Trophoblast cell (in vitro differentiated cells and primary cell): ENCODE measurements at regions not wholly inside any gene's neighbourhood (a gene's known extent, or its start where the extent isn't known, plus 50 kb on each side); places are given as distances from the start of the nearest gene placed in this dataset.

Experiments
- DNase-seq, 2 donors: peaks; one replicate each; pipeline ENCODE4 v3.0.0-alpha.2; 2016
- H2AFZ ChIP-seq: 2 replicates; pipeline ENCODE4 v1.6.1; 2013; ENCODE audit warnings: low read length, moderate library complexity, mild to moderate bottlenecking; ENCODE audit not compliant: insufficient read depth, poor library complexity
- H2AK5ac ChIP-seq: 2 replicates; pipeline ENCODE4 v1.6.1; 2013; ENCODE audit warnings: mild to moderate bottlenecking, low read length
- H2BK120ac ChIP-seq: 2 replicates; pipeline ENCODE4 v1.6.1; 2013; ENCODE audit warnings: low read length, mild to moderate bottlenecking, moderate library complexity; ENCODE audit not compliant: insufficient read depth, poor library complexity
- H2BK12ac ChIP-seq: 2 replicates; pipeline ENCODE4 v1.6.1; 2013; ENCODE audit warnings: mild to moderate bottlenecking, low read length, moderate library complexity
- H2BK5ac ChIP-seq: 2 replicates; pipeline ENCODE4 v1.6.1; 2013; ENCODE audit warnings: low read length, low read depth, moderate library complexity, mild to moderate bottlenecking; ENCODE audit not compliant: poor library complexity
- H3K14ac ChIP-seq: 2 replicates; pipeline ENCODE4 v1.6.1; 2013; ENCODE audit warnings: mild to moderate bottlenecking, low read length
- H3K18ac ChIP-seq: 2 replicates; pipeline ENCODE4 v1.6.1; 2013; ENCODE audit warnings: mild to moderate bottlenecking, low read length
- H3K23ac ChIP-seq: 2 replicates; pipeline ENCODE4 v1.6.1; 2013; ENCODE audit warnings: low read length
- H3K27ac ChIP-seq: 2 replicates; pipeline ENCODE4 v1.5.1; 2013; ENCODE audit warnings: low read depth, mild to moderate bottlenecking, inconsistent platforms, low read length, moderate library complexity
- H3K27me3 ChIP-seq: 2 replicates; pipeline ENCODE4 v1.6.1; 2013; ENCODE audit warnings: inconsistent platforms, mild to moderate bottlenecking, low read length, moderate library complexity; ENCODE audit not compliant: insufficient read depth
- H3K36me3 ChIP-seq, 2 experiments: 1 replicate in 1 of 2; 2 replicates in 1 of 2; pipeline ENCODE4 v1.6.1; 2013; ENCODE audit warnings: low read length in 2 of 2, mild to moderate bottlenecking in 2 of 2, moderate library complexity in 1 of 2; ENCODE audit not compliant: insufficient read depth in 2 of 2, control insufficient read depth in 1 of 2
- H3K4ac ChIP-seq: 2 replicates; pipeline ENCODE4 v1.6.1; 2013; ENCODE audit warnings: low read depth, mild to moderate bottlenecking, low read length, moderate library complexity
- H3K4me1 ChIP-seq, 2 experiments: 1 replicate in 1 of 2; 2 replicates in 1 of 2; pipeline ENCODE4 v1.6.1; 2013; ENCODE audit warnings: low read length in 2 of 2, mild to moderate bottlenecking in 2 of 2, moderate library complexity in 1 of 2; ENCODE audit not compliant: insufficient read depth in 2 of 2, control insufficient read depth in 1 of 2
- H3K4me2 ChIP-seq: 2 replicates; pipeline ENCODE4 v1.6.1; 2013; ENCODE audit warnings: inconsistent platforms, mild to moderate bottlenecking, low read length, moderate library complexity
- H3K4me3 ChIP-seq: 2 replicates; pipeline ENCODE4 v1.5.1; 2013; ENCODE audit warnings: mild to moderate bottlenecking, low read depth, low read length, inconsistent platforms
- H3K79me1 ChIP-seq: one replicate; pipeline ENCODE4 v1.6.1; 2013; ENCODE audit warnings: low read length
- H3K79me2 ChIP-seq: 2 replicates; pipeline ENCODE4 v1.6.1; 2013; ENCODE audit warnings: low read length, mild to moderate bottlenecking; ENCODE audit not compliant: control insufficient read depth, insufficient read depth, poor library complexity
- H3K9ac ChIP-seq: 2 replicates; pipeline ENCODE4 v1.6.1; 2013; ENCODE audit warnings: mild to moderate bottlenecking, low read length
- H3K9me3 ChIP-seq: 2 replicates; pipeline ENCODE4 v1.6.1; 2013; ENCODE audit warnings: low read depth, mild to moderate bottlenecking, control low read depth, inconsistent platforms, low read length; ENCODE audit not compliant: insufficient read depth
- H4K12ac ChIP-seq: 2 replicates; pipeline ENCODE4 v1.6.1; 2013; ENCODE audit warnings: low read depth, mild to moderate bottlenecking, low read length, moderate library complexity
- H4K8ac ChIP-seq: 2 replicates; pipeline ENCODE4 v1.6.1; 2013; ENCODE audit warnings: low read depth, mild to moderate bottlenecking, low read length, moderate library complexity
- H4K91ac ChIP-seq: one replicate; pipeline ENCODE4 v1.6.1; 2013; ENCODE audit warnings: low read depth, mild to moderate bottlenecking, low read length, moderate library complexity
- WGBS: extraction: QIAGEN DNeasy Blood & Tissue Kit; methylation state at CpG from one replicate; pipeline ENCODE4 v1.1.7; 2013; ENCODE audit warnings: missing lambda C conversion rate; ENCODE audit not compliant: insufficient read length, insufficient coverage; ENCODE audit errors: extremely low coverage; 5-methylcytosine and 5-hydroxymethylcytosine counted together

DNA sequence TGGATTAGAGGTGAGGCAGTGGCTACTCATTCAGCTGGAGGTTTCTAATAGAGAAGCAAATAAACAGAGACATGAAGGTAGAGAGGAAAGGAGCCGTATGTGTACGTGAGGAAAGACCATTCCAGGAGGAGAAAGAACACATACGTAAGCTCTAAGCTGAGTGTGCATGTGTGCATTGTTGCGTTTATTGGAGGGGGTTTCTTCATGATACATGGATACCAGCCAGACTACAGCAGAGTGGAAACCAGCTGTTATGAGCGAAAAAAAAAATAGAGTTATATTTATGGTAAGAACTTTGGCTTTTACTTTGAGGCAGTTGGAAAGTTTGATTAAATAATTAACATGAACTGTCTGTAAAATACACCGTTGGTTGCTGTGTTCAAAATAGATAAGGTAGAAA is 173.4 kb upstream of the RGS18 start:
- Histone ChIP-seq H3K9me3 (peaks cover 1% of the 10 kb centered on the region), H3K4me2 (no peak overlapping the region), H3K4ac (no peak overlapping the region), H4K91ac (no peak overlapping the region), H3K18ac (no peak overlapping the region), H3K79me1 (no peaks in the 10 kb centered on the region), H2AFZ (no peak overlapping the region), H3K9ac (no peak overlapping the region), H3K79me2 (no peaks in the 10 kb centered on the region), H3K23ac (no peak overlapping the region), H4K12ac (no peak overlapping the region), H4K8ac (no peak overlapping the region), H2BK5ac (no peak overlapping the region), H3K27ac (no peak overlapping the region), H3K27me3 (no peaks in the 10 kb centered on the region), H2BK120ac (no peak overlapping the region), H3K14ac (no peak overlapping the region), H2BK12ac (no peak overlapping the region), H3K36me3 (no peaks in the 10 kb centered on the region), H3K4me3 (no peak overlapping the region), H2AK5ac (no peak overlapping the region), H3K4me1 (peaks cover 0 to 2% of the 10 kb centered on the region in 2 experiments)
- no CpG with 5 or more reads among the region's 6 CpGs for WGBS
- DNase-seq = no peak

DNA sequence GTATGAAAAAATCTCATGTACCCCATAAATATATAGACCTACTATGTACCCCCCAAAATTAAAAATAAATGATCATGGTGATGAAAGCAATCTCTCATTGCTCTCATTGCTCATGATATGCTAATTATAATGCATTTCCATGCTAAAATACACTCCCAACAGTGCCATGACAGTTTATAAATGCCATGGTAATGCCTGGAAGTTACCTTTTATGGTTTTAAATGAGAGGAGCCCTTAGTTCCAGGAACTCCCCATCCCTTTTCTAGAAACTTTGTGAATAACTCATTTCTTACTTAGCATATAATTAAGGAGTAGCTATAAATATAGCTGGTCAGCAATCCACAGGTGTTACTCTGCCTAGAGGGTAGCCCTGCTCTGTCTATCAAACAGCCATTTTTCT is 166.1 kb upstream of the RGS18 start:
- Histone ChIP-seq H2BK12ac (no peak overlapping the region), H4K91ac (no peak overlapping the region), H3K9ac (no peak overlapping the region), H2BK5ac (no peak overlapping the region), H3K23ac (no peak overlapping the region), H3K79me1 (no peaks in the 10 kb centered on the region), H3K79me2 (no peaks in the 10 kb centered on the region), H4K12ac (no peak overlapping the region), H2BK120ac (no peak overlapping the region), H3K36me3 (no peaks in the 10 kb centered on the region), H3K27me3 (no peaks in the 10 kb centered on the region), H2AK5ac (no peak overlapping the region), H3K27ac (no peak overlapping the region), H3K9me3 (no peaks in the 10 kb centered on the region), H3K4me2 (no peak overlapping the region), H3K4me3 (no peak overlapping the region), H3K4ac (no peak overlapping the region), H3K18ac (no peak overlapping the region), H3K4me1 (no peaks in the 10 kb centered on the region), H2AFZ (no peak overlapping the region), H4K8ac (no peak overlapping the region), H3K14ac (no peak overlapping the region)
- DNase-seq = no peak

DNA sequence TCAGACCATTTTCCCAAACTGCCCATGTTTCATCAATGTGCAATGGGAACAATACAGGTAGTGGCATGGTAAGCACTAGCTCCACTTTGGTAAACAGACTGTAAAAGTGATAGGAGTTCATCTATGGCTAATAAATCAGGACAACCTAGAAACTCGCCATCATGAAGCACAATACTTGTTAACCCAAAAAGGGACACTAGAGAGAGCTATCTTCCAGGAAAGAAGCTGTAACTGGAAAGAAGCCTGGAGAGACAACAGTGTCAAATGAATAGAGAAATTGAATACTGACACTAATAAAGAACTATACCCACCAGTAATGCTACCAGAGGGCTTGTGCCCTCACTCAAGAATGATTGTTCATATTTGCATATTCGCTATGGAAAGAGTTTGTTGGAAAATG is 164.7 kb upstream of the RGS18 start:
- Histone ChIP-seq H2BK5ac (no peak overlapping the region), H3K4ac (no peak overlapping the region), H4K91ac (no peak overlapping the region), H3K27me3 (no peaks in the 10 kb centered on the region), H3K79me1 (no peaks in the 10 kb centered on the region), H3K36me3 (no peaks in the 10 kb centered on the region), H2BK12ac (no peak overlapping the region), H2BK120ac (no peak overlapping the region), H4K8ac (no peak overlapping the region), H3K4me3 (no peak overlapping the region), H3K27ac (no peak overlapping the region), H3K18ac (no peak overlapping the region), H3K79me2 (no peaks in the 10 kb centered on the region), H3K4me1 (no peaks in the 10 kb centered on the region), H3K9ac (no peak overlapping the region), H3K23ac (no peak overlapping the region), H3K9me3 (no peaks in the 10 kb centered on the region), H3K14ac (no peak overlapping the region), H3K4me2 (no peak overlapping the region), H2AK5ac (no peak overlapping the region), H4K12ac (no peak overlapping the region), H2AFZ (no peak overlapping the region)
- peak in 1 of 2 donors; percentile 16 for DNase-seq
- WGBS = no CpG with 5 or more reads among the region's 2 CpGs

DNA sequence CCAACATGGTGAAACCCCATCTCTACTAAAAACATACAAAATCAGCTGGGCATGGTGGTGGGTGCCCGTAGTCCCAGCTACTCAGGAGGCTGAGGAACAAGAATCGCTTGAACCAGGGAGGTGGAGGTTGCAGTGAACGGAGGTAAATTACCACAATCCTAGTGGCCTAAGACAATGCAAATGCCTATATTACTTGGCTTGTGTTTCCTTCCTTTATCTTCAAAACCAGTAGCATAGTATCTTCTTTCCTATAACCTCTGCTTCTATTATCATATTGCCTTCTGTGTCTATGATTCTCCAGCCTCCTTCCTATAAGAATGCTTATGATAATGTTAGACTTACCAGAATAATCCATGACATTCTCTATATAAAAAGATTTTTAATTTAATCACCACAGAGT is 156.2 kb upstream of the RGS18 start:
- Histone ChIP-seq H3K79me1 (no peaks in the 10 kb centered on the region), H3K9ac (no peak overlapping the region), H4K8ac (no peak overlapping the region), H3K4me1 (no peaks in the 10 kb centered on the region), H3K4ac (no peak overlapping the region), H3K27ac (no peak overlapping the region), H3K18ac (no peak overlapping the region), H2AFZ (no peak overlapping the region), H3K9me3 (no peaks in the 10 kb centered on the region), H3K14ac (no peak overlapping the region), H4K12ac (no peak overlapping the region), H2BK5ac (no peak overlapping the region), H3K36me3 (no peaks in the 10 kb centered on the region), H3K4me3 (no peak overlapping the region), H2AK5ac (no peak overlapping the region), H3K79me2 (no peaks in the 10 kb centered on the region), H3K27me3 (no peaks in the 10 kb centered on the region), H2BK12ac (no peak overlapping the region), H2BK120ac (no peak overlapping the region), H3K23ac (no peak overlapping the region), H3K4me2 (no peak overlapping the region), H4K91ac (no peak overlapping the region)
- no peak for DNase-seq
- no CpG with 5 or more reads among the region's 3 CpGs for WGBS
